H1 (cell line): ENCODE measurements at regions not wholly inside any gene's neighbourhood (a gene's known extent, or its start where the extent isn't known, plus 50 kb on each side); places are given as distances from the start of the nearest gene placed in this dataset.

ENCODE experiments used
- CTCF ChIA-PET: fragments of 300-600 bp; sonication (Branson Sonifier 250); formaldehyde crosslinking; loops from one replicate; lab custom pipeline; 2021; ENCODE audit not compliant: partially characterized antibody; lab: Charles Lee
- POLR2A ChIA-PET: fragments of 300-600 bp; sonication (Branson Sonifier 250); formaldehyde crosslinking; loops from one replicate; lab custom pipeline; 2021; ENCODE audit warnings: inconsistent platforms; ENCODE audit not compliant: partially characterized antibody; lab: Charles Lee
- DNase-seq, 2 experiments: peaks; one replicate each; pipeline versions ENCODE4 v3.0.0 to v3.0.0-alpha.2; 2010 to 2022; ENCODE audit warnings: low spot score in 2 of 2, low read depth in 1 of 2, mixed read lengths in 1 of 2
- FAIRE-seq: peaks from 2 replicates; lab custom pipeline; 2011; peaks lifted over from hg19 to GRCh38; lab: Jason Lieb, UNC
- H2AFZ ChIP-seq: 2 replicates; pipeline ENCODE4 v1.8.1; 2012; ENCODE audit warnings: low read length, inconsistent platforms
- H2AK5ac ChIP-seq: 2 replicates; pipeline ENCODE4 v1.6.1; 2013; ENCODE audit warnings: low read depth, low read length
- H2BK120ac ChIP-seq: replicated peaks from 2 replicates; pipeline ENCODE3; 2013; ENCODE audit warnings: low read depth, low read length, inconsistent platforms
- H2BK12ac ChIP-seq: 2 replicates; pipeline ENCODE4 v1.6.1; 2013; ENCODE audit warnings: low read depth, low read length
- H2BK15ac ChIP-seq: 2 replicates; pipeline ENCODE4 v1.6.1; 2013; ENCODE audit warnings: low read length
- H2BK20ac ChIP-seq: 2 replicates; pipeline ENCODE4 v1.6.1; 2013; ENCODE audit warnings: low read length
- H2BK5ac ChIP-seq: 2 replicates; pipeline ENCODE4 v1.6.1; 2013; ENCODE audit warnings: low read depth, low read length
- H3K14ac ChIP-seq: 2 replicates; pipeline ENCODE4 v1.6.1; 2013; ENCODE audit warnings: inconsistent platforms; ENCODE audit not compliant: insufficient read length
- H3K18ac ChIP-seq: 2 replicates; pipeline ENCODE4 v1.6.1; 2013; ENCODE audit warnings: low read length; ENCODE audit errors: extremely low read depth
- H3K23ac ChIP-seq: 2 replicates; pipeline ENCODE4 v1.6.1; 2013; ENCODE audit warnings: inconsistent platforms; ENCODE audit not compliant: insufficient read length
- H3K23me2 ChIP-seq: 2 replicates; pipeline ENCODE4 v1.6.1; 2013; ENCODE audit warnings: low read depth, low read length
- H3K27ac ChIP-seq: 2 replicates; pipeline ENCODE4 v1.6.1; 2011; ENCODE audit warnings: low read depth, low read length, inconsistent platforms
- H3K27me3 ChIP-seq, 4 experiments: replicated peaks in 1 of 4; 1 replicate in 1 of 4; 2 replicates in 3 of 4; pipeline versions ENCODE4 v1.6.1 to v1.8.1; 2011 to 2013; ENCODE audit warnings: low read length in 3 of 4, mild to moderate bottlenecking in 3 of 4, inconsistent platforms in 2 of 4, mixed read lengths in 2 of 4, moderate library complexity in 1 of 4; ENCODE audit not compliant: control insufficient read depth in 3 of 4, insufficient read depth in 3 of 4; ENCODE audit errors: extremely low read depth in 1 of 4
- H3K36me3 ChIP-seq, 4 experiments: 2 replicates each; pipeline versions ENCODE4 v1.6.1 to v1.8.1; 2011 to 2013; ENCODE audit warnings: mild to moderate bottlenecking in 4 of 4, low read length in 3 of 4, moderate library complexity in 2 of 4, control low read depth in 1 of 4, inconsistent platforms in 1 of 4; ENCODE audit not compliant: insufficient read depth in 4 of 4, control insufficient read depth in 2 of 4
- H3K4ac ChIP-seq: replicated peaks from 2 replicates; pipeline ENCODE3; 2013; ENCODE audit warnings: low read length, low read depth, mixed read lengths, inconsistent platforms; ENCODE audit not compliant: insufficient read length
- H3K4me1 ChIP-seq, 4 experiments: replicated peaks in 1 of 4; 1 replicate in 1 of 4; 2 replicates in 3 of 4; pipeline versions ENCODE4 v1.6.1 to v1.8.1; 2011 to 2013; ENCODE audit warnings: low read length in 3 of 4, inconsistent platforms in 2 of 4, mixed read lengths in 1 of 4; ENCODE audit not compliant: insufficient read depth in 4 of 4, control insufficient read depth in 3 of 4
- H3K4me2 ChIP-seq, 2 experiments: 2 replicates each; pipeline versions ENCODE4 v1.6.1 to v1.8.1; 2011 to 2013; ENCODE audit warnings: low read depth in 2 of 2, low read length in 2 of 2, control low read depth in 1 of 2, inconsistent platforms in 1 of 2, mild to moderate bottlenecking in 1 of 2; ENCODE audit not compliant: insufficient read depth in 1 of 2
- H3K4me3 ChIP-seq, 4 experiments: fragments of 200-600, 300-600 bp in 1 of 4; sonication (generic), shearing (Covaris generic), sonication (Bioruptor Twin) in 1 of 4; 2 replicates each; pipeline versions ENCODE4 v1.5.1 to v1.8.1; 2011 to 2016; ENCODE audit warnings: low read length in 4 of 4, low read depth in 3 of 4, control low read depth in 2 of 4, inconsistent platforms in 2 of 4, mild to moderate bottlenecking in 2 of 4, mixed read lengths in 1 of 4, moderate library complexity in 1 of 4; ENCODE audit not compliant: insufficient read depth in 2 of 4; ENCODE audit errors: extremely low read depth in 1 of 4
- H3K56ac ChIP-seq: replicated peaks from 2 replicates; pipeline ENCODE3; 2013; ENCODE audit warnings: low read depth, mild to moderate bottlenecking, mixed read lengths, low read length, inconsistent platforms; ENCODE audit not compliant: insufficient read length
- H3K79me1 ChIP-seq: 2 replicates; pipeline ENCODE4 v1.6.1; 2013; ENCODE audit warnings: low read depth, low read length, control low read depth
- H3K79me2 ChIP-seq, 2 experiments: 2 replicates each; pipeline versions ENCODE4 v1.6.1 to v1.8.1; 2012 to 2013; ENCODE audit warnings: low read length in 2 of 2, mild to moderate bottlenecking in 2 of 2, inconsistent platforms in 1 of 2; ENCODE audit not compliant: insufficient read depth in 2 of 2, control insufficient read depth in 1 of 2
- H3K9ac ChIP-seq, 4 experiments: replicated peaks in 1 of 4; 1 replicate in 1 of 4; 2 replicates in 3 of 4; pipeline versions ENCODE4 v1.6.1 to v1.8.1; 2011 to 2013; ENCODE audit warnings: low read depth in 3 of 4, low read length in 3 of 4, control low read depth in 2 of 4, mild to moderate bottlenecking in 2 of 4, moderate library complexity in 2 of 4, inconsistent platforms in 1 of 4; ENCODE audit errors: extremely low read depth in 1 of 4
- H3K9me3 ChIP-seq, 2 experiments: 2 replicates each; pipeline versions ENCODE4 v1.6.1 to v1.8.1; 2012 to 2013; ENCODE audit warnings: mild to moderate bottlenecking in 2 of 2, moderate library complexity in 2 of 2, control low read depth in 1 of 2, inconsistent platforms in 1 of 2, low read depth in 1 of 2, low read length in 1 of 2, mixed read lengths in 1 of 2; ENCODE audit not compliant: insufficient read depth in 2 of 2
- H4K20me1 ChIP-seq, 2 experiments: replicated peaks in 1 of 2; 2 replicates each; pipeline versions ENCODE3 to v1.8.1; 2011 to 2013; ENCODE audit warnings: inconsistent platforms in 2 of 2, low read length in 2 of 2, mild to moderate bottlenecking in 1 of 2; ENCODE audit not compliant: insufficient read depth in 2 of 2, control insufficient read depth in 1 of 2
- H4K5ac ChIP-seq: 2 replicates; pipeline ENCODE4 v1.6.1; 2013; ENCODE audit warnings: low read length, low read depth, mixed read lengths, inconsistent platforms; ENCODE audit not compliant: insufficient read length
- H4K8ac ChIP-seq: 2 replicates; pipeline ENCODE4 v1.8.0; 2013; ENCODE audit warnings: mild to moderate bottlenecking, moderate library complexity, low read length, inconsistent platforms; ENCODE audit not compliant: insufficient read depth; ENCODE audit errors: extremely low read depth
- H4K91ac ChIP-seq: replicated peaks from 2 replicates; pipeline ENCODE3; 2013; ENCODE audit warnings: low read length, mixed read lengths, inconsistent platforms; ENCODE audit not compliant: insufficient read length
- ASH2L ChIP-seq: fragments of 200-600, 300-600 bp; sonication (generic); IDR thresholded peaks from one replicate; pipeline ENCODE4 v1.7.1; 2017; ENCODE audit warnings: low read length
- CTBP2 ChIP-seq: IDR thresholded peaks from 2 replicates; pipeline ENCODE4 v1.7.0; 2011; ENCODE audit warnings: borderline replicate concordance, mild to moderate bottlenecking, moderate library complexity, mixed read lengths, low read length; ENCODE audit not compliant: insufficient read depth, insufficient read length
- JUN ChIP-seq: IDR thresholded peaks from 2 replicates; pipeline ENCODE4 v1.6.1; 2011; ENCODE audit warnings: low read depth, mild to moderate bottlenecking, improper control_type of control experiment, low read length
- TF ChIP-seq, protein P1 (sequence below): IDR thresholded peaks from 2 replicates; pipeline ENCODE4 v1.6.1; 2012; ENCODE audit warnings: inconsistent platforms

DNA sequence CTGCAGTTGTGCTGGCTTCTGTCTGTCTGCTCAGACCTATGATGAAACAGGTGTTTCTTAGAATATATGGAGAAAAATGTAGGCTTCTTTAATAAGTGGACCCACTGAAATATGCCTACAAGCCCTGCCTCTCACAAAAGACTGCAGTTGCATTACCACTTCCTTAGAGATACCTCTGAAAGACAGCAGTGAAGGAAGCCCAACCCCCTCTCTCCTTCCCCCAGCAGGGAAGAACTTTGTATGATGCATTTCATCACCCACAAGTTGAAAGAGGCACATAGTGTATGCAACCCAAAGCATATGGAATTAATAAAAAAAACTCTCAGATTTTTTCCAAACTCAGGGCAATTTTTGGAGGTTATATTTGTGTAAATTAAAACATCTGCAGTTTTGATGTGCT lies 916.7 kb downstream of the TECRL start:
- Histone ChIP-seq H3K27ac (no peak overlapping the region), H2BK5ac (no peak overlapping the region), H3K18ac (no peak overlapping the region), H3K4me3 (no peak overlapping the region), H2BK120ac (no peak overlapping the region), H3K4me2 (no peak overlapping the region), H3K79me1 (no peaks in the 10 kb centered on the region), H3K79me2 (no peaks in the 10 kb centered on the region), H4K8ac (no peak overlapping the region), H3K56ac (no peak overlapping the region), H3K4ac (no peak overlapping the region), H3K14ac (no peak overlapping the region)
- FAIRE-seq = no peak
- CTCF ChIA-PET = no interaction called here
- no peak for DNase-seq
- TF ChIP-seq ASH2L (no peak), CTBP2 (no peak), JUN (no peak)
- TF ChIP-seq, protein P1, sequence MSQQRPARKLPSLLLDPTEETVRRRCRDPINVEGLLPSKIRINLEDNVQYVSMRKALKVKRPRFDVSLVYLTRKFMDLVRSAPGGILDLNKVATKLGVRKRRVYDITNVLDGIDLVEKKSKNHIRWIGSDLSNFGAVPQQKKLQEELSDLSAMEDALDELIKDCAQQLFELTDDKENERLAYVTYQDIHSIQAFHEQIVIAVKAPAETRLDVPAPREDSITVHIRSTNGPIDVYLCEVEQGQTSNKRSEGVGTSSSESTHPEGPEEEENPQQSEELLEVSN = no peak
- TF ChIP-seq, all 59 proteins: peak for 0
- Histone ChIP-seq H2BK15ac (no peak overlapping the region), H2AFZ (peak overlapping the region; percentile 57; the same call in 1 of the 2 replicates), H4K20me1 (no peaks in the 10 kb centered on the region), H3K23me2 (no peaks in the 10 kb centered on the region; the same call in 1 of the 2 replicates), H3K9me3 (no peaks in the 10 kb centered on the region), H3K27me3 (no peaks in the 10 kb centered on the region), H3K9ac (no peak overlapping the region), H2AK5ac (no peak overlapping the region), H2BK20ac (no peak overlapping the region), H3K4me1 (no peaks in the 10 kb centered on the region), H4K91ac (no peak overlapping the region), H3K36me3 (no peaks in the 10 kb centered on the region), H4K5ac (no peak overlapping the region), H3K23ac (no peak overlapping the region), H2BK12ac (no peak overlapping the region)
- POLR2A ChIA-PET = no interaction called here
